ENCODE measurements at regions not wholly inside any gene's neighbourhood (a gene's known extent, or its start where the extent isn't known, plus 50 kb on each side); places are given as distances from the start of the nearest gene placed in this dataset.

- H3T11ph ChIP-seq (ENCODE audit: low read length): no peak overlapping the region
- no peak overlapping the region for H3K9ac ChIP-seq (ENCODE audit: extremely low read depth, insufficient read length, low read length)
- no peak overlapping the region for H3K18ac ChIP-seq (ENCODE audit: insufficient read length, low read depth, low read length)
- DNase-seq: no peak
- no peak overlapping the region for H2BK120ac ChIP-seq (ENCODE audit: low read depth, low read length, poor library complexity, severe bottlenecking)
- no peak overlapping the region for H3K4me2 ChIP-seq (ENCODE audit: insufficient read depth, insufficient read length, low read length)
- H2AK5ac ChIP-seq (ENCODE audit: insufficient read length, low read length): no peak overlapping the region
- no peaks in the 10 kb centered on the region for H3K79me2 ChIP-seq (ENCODE audit: insufficient read depth, low read length)
- H3K4ac ChIP-seq (ENCODE audit: low read depth, low read length): no peak overlapping the region
- Mint-ChIP-seq H3K36me3 (ENCODE audit: insufficient read depth in 1 of 3, low read depth in 3 of 3) (no peaks in the 10 kb centered on the region; a peak in 1 of 7 replicates), H3K4me1 (no peaks in the 10 kb centered on the region), H3K27me3 (ENCODE audit: low read depth) (no peaks in the 10 kb centered on the region), H3K9me3 (no peaks in the 10 kb centered on the region), H3K27ac (no peak overlapping the region), H3K4me3 (no peak overlapping the region)
- TF ChIP-seq CTCF (conservative IDR thresholded peaks at IDR 0.05): no peak
- H2BK5ac ChIP-seq (ENCODE audit: insufficient read length, low read length): no peak overlapping the region
- H3K23ac ChIP-seq (ENCODE audit: insufficient read length, low read depth, low read length): no peak overlapping the region
- H2BK12ac ChIP-seq (ENCODE audit: insufficient read length, low read depth, low read length): no peak overlapping the region
- no peak overlapping the region for H4K91ac ChIP-seq (ENCODE audit: insufficient read length, low read depth, low read length)
- no peak overlapping the region for H4K8ac ChIP-seq (replicated peaks; ENCODE audit: insufficient read length, low read depth, low read length)
- H3K79me1 ChIP-seq (ENCODE audit: insufficient read depth, low read depth, low read length, poor library complexity, severe bottlenecking): no peaks in the 10 kb centered on the region
- H2AFZ ChIP-seq (ENCODE audit: low read length): no peak overlapping the region
- no peaks in the 10 kb centered on the region for H3K4me1 ChIP-seq (ENCODE audit: insufficient read depth, low read length)
- H3K14ac ChIP-seq (ENCODE audit: insufficient read depth, low read length): no peak overlapping the region
- H4K5ac ChIP-seq (ENCODE audit: insufficient read length, low read depth, low read length): no peak overlapping the region
- H3K56ac ChIP-seq (ENCODE audit: insufficient read length, low read depth, low read length): no peak overlapping the region
- no peak overlapping the region for H2BK15ac ChIP-seq (ENCODE audit: low read depth, low read length)
- no peaks in the 10 kb centered on the region for H3K27me3 ChIP-seq (ENCODE audit: insufficient read depth, low read length)
- H4K20me1 ChIP-seq (ENCODE audit: control insufficient read depth, insufficient read depth, insufficient read length): no peaks in the 10 kb centered on the region
- H3K23me2 ChIP-seq (ENCODE audit: insufficient read length, low read depth, low read length, poor library complexity, severe bottlenecking): no peaks in the 10 kb centered on the region
- H3K27ac ChIP-seq (ENCODE audit: insufficient read length, low read depth, low read length): no peak overlapping the region
- WGBS (ENCODE audit: extremely low coverage, insufficient read length, low lambda C conversion rate): no CpG with 5 or more reads among the region's 5 CpGs
- H2BK20ac ChIP-seq (ENCODE audit: low read depth, low read length, poor library complexity, severe bottlenecking): no peak overlapping the region
- no peaks in the 10 kb centered on the region for H3K9me3 ChIP-seq (ENCODE audit: control insufficient read depth, low read depth, low read length)
Observed at GRCh38 chr2:146954544-146954943, 890.3 kb upstream of the ACVR2A start.
